K562 (cell line): ENCODE measurements at regions not wholly inside any gene's neighbourhood (a gene's known extent, or its start where the extent isn't known, plus 50 kb on each side); places are given as distances from the start of the nearest gene placed in this dataset.

Experiments used
- ATF3 ChIP-seq, 2 experiments: fragments of 450-650 bp in 1 of 2; sonication (generic) in 1 of 2; formaldehyde crosslinking in 1 of 2; IDR thresholded peaks in 1 of 2; conservative IDR thresholded peaks in 1 of 2; 2 replicates each; pipeline versions ENCODE4 v1.6.1 to v1.8.1; 2016 to 2023; ENCODE audit warnings: mild to moderate bottlenecking in 2 of 2, moderate library complexity in 2 of 2, inconsistent platforms in 1 of 2, missing genetic modification reagents in 1 of 2
- CEBPG ChIP-seq, 3 experiments: fragments of 200-800 bp in 1 of 3; sonication (Bioruptor generic) in 1 of 3; sonication (generic) in 1 of 3; formaldehyde crosslinking in 1 of 3; IDR thresholded peaks in 2 of 3; conservative IDR thresholded peaks in 1 of 3; 2 replicates each; pipeline versions ENCODE4 v1.6.1 to v1.8.0; 2016 to 2022; ENCODE audit warnings: missing compliant biosample characterization in 2 of 3, missing genetic modification characterization in 2 of 3, mild to moderate bottlenecking in 1 of 3, missing genetic modification reagents in 1 of 3
- DDX20 ChIP-seq: fragments of 450-650 bp; IDR thresholded peaks from 2 replicates; pipeline ENCODE4 v1.6.1; 2016; ENCODE audit warnings: missing genetic modification characterization, low read depth, mild to moderate bottlenecking, missing compliant biosample characterization, moderate library complexity
- DPF2 ChIP-seq: fragments of 450-650 bp; IDR thresholded peaks from 2 replicates; pipeline ENCODE4 v1.6.1; 2016
- ESRRA ChIP-seq: fragments of 450-650 bp; IDR thresholded peaks from 2 replicates; pipeline ENCODE4 v1.6.1; 2014; ENCODE audit warnings: low read depth, mild to moderate bottlenecking, moderate library complexity, borderline replicate concordance
- ETV1 ChIP-seq: fragments of 450-650 bp; conservative IDR thresholded peaks from 2 replicates; pipeline ENCODE4 v1.6.1; 2016; ENCODE audit warnings: missing genetic modification characterization, control low read depth, low read depth, missing compliant biosample characterization
- FOXM1 ChIP-seq, 2 experiments: fragments of 450-650 bp in 1 of 2; sonication (generic) in 1 of 2; formaldehyde crosslinking in 1 of 2; IDR thresholded peaks; 2 replicates each; pipeline versions ENCODE4 v1.6.1 to v1.9.0; 2017 to 2022; ENCODE audit warnings: low read depth in 2 of 2, mild to moderate bottlenecking in 2 of 2, missing genetic modification reagents in 1 of 2, moderate library complexity in 1 of 2
- GABPA ChIP-seq: fragments of 200-800 bp; sonication (Bioruptor generic); conservative IDR thresholded peaks from 2 replicates; pipeline ENCODE4 v1.6.1; 2016; ENCODE audit warnings: low read depth, missing genetic modification characterization, missing compliant biosample characterization
- HES1 ChIP-seq: fragments of 450-650 bp; IDR thresholded peaks from 2 replicates; pipeline ENCODE4 v1.6.1; 2016; ENCODE audit warnings: low read depth, mild to moderate bottlenecking, moderate library complexity
- HNRNPK ChIP-seq: fragments of 200-400 bp; formaldehyde crosslinking; IDR thresholded peaks from one replicate; pipeline ENCODE4 v1.6.1; 2018; ENCODE audit warnings: mild to moderate bottlenecking, low read depth, low read length; ENCODE audit not compliant: poor library complexity, severe bottlenecking
- LEF1 ChIP-seq: fragments of 450-650 bp; IDR thresholded peaks from 2 replicates; pipeline ENCODE4 v1.6.1; 2016; ENCODE audit warnings: mild to moderate bottlenecking
- MEIS2 ChIP-seq: fragments of 450-650 bp; IDR thresholded peaks from 2 replicates; pipeline ENCODE4 v1.6.1; 2014; ENCODE audit warnings: mild to moderate bottlenecking; ENCODE audit not compliant: partially characterized antibody
- MLLT1 ChIP-seq, 2 experiments: fragments of 450-650 bp; IDR thresholded peaks; 2 replicates each; pipeline ENCODE4 v1.6.1; 2016
- NRF1 ChIP-seq, 2 experiments: fragments of 450-650 bp; IDR thresholded peaks in 1 of 2; conservative IDR thresholded peaks in 1 of 2; 2 replicates each; pipeline ENCODE4 v1.6.1; 2014; ENCODE audit warnings: mild to moderate bottlenecking in 2 of 2
- TEAD4 ChIP-seq, 2 experiments: sonication (generic) in 1 of 2; formaldehyde crosslinking in 1 of 2; IDR thresholded peaks; 2 replicates each; pipeline versions ENCODE4 v1.6.1 to v1.8.0; 2012 to 2022; ENCODE audit warnings: borderline replicate concordance in 1 of 2, inconsistent platforms in 1 of 2, low read length in 1 of 2, mild to moderate bottlenecking in 1 of 2, missing genetic modification reagents in 1 of 2
- TRIM24 ChIP-seq, 2 experiments: fragments of 450-650 bp; IDR thresholded peaks; 2 replicates each; pipeline ENCODE4 v1.6.1; 2016
- ZKSCAN8 ChIP-seq: fragments of 200-800 bp; sonication (Bioruptor generic); IDR thresholded peaks from 2 replicates; pipeline ENCODE4 v1.6.1; 2016; ENCODE audit warnings: missing genetic modification characterization, missing compliant biosample characterization
- ZNF395 ChIP-seq: fragments of 200-800 bp; sonication (Bioruptor generic); IDR thresholded peaks from 2 replicates; pipeline ENCODE4 v1.6.1; 2017; ENCODE audit warnings: missing genetic modification characterization, missing compliant biosample characterization

- TF ChIP-seq CEBPG (CRISPR knock-in tag; IDR thresholded peaks at IDR 0.05) (peak; percentile 88), CEBPG (tag; conservative IDR thresholded peaks at IDR 0.05 in 1 of 2, IDR thresholded peaks at IDR 0.05 in 1 of 2) (peak; percentile 70 to 94), ETV1 (0 out of 2 replicates have a peak, but pooled peaks have one; percentile 6), FOXM1 (IDR thresholded peaks at IDR 0.05; ENCODE audit: low read depth) (0 out of 2 replicates have a peak, but pooled peaks have one; percentile 18), FOXM1 (CRISPR knock-in tag; IDR thresholded peaks at IDR 0.05; ENCODE audit: low read depth) (no peak), ATF3 (IDR thresholded peaks at IDR 0.05) (peak; percentile 70; the same call in 1 of the 2 replicates), ATF3 (CRISPR knock-in tag; conservative IDR thresholded peaks at IDR 0.05) (no peak), TEAD4 (IDR thresholded peaks at IDR 0.05; ENCODE audit: low read length) (peak; percentile 67), TEAD4 (CRISPR knock-in tag; IDR thresholded peaks at IDR 0.05; ENCODE audit: borderline replicate concordance) (no peak), HNRNPK (no peak), MLLT1 (IDR thresholded peaks at IDR 0.05) (no peak), DDX20 (tag) (peak; percentile 66), NRF1 (conservative IDR thresholded peaks at IDR 0.05 in 1 of 2, IDR thresholded peaks at IDR 0.05 in 1 of 2) (peak in 1 of 2 experiments; percentile 20; a peak in 1 of 4 replicates), MEIS2 (peak; percentile 72), ESRRA (peak; percentile 73), ZKSCAN8 (CRISPR knock-in tag) (peak; percentile 65; the same call in 1 of the 2 replicates), TRIM24 (IDR thresholded peaks at IDR 0.05) (peak; percentile 65 to 86; a peak in 2 of 4 replicates), LEF1 (peak; percentile 72; the same call in 1 of the 2 replicates), HES1 (peak; percentile 23; the same call in 1 of the 2 replicates), DPF2 (peak; percentile 67), GABPA (tag) (peak; percentile 23; the same call in 1 of the 2 replicates), ZNF395 (0 out of 2 replicates have a peak, but pooled peaks have one; percentile 73)
These were observed 80.1 kb upstream of the CD55 start (continued) for GRCh38 chr1:207241164-207241934.
